GM18861 (cell line): ENCODE measurements at regions not wholly inside any gene's neighbourhood (a gene's known extent, or its start where the extent isn't known, plus 50 kb on each side); places are given as distances from the start of the nearest gene placed in this dataset.

Experiments
- ATAC-seq: cut with Tn5 transposase; IDR thresholded peaks from one replicate; pipeline ENCODE4 v1.9.1; 2021; ENCODE audit not compliant: unreplicated experiment

GRCh38 chr7:136807598-136807997 lies 60.9 kb upstream of the CHRM2 start:
- no peak for ATAC-seq

GRCh38 chr7:136803028-136803427 lies 65.4 kb upstream of the CHRM2 start:
- no peak for ATAC-seq

GRCh38 chr7:136783934-136784333 lies 84.5 kb upstream of the CHRM2 start:
- ATAC-seq: no peak

GRCh38 chr7:136741941-136742340 lies 126.5 kb upstream of the CHRM2 start:
- no peak for ATAC-seq

- ATAC-seq: no peak
These were observed 139.5 kb upstream of the CHRM2 start for GRCh38 chr7:136728945-136729344.

- no peak for ATAC-seq
These were observed 142.0 kb upstream of the CHRM2 start for GRCh38 chr7:136726460-136726859.

GRCh38 chr7:136717910-136718557 lies 150.4 kb upstream of the CHRM2 start:
- no peak for ATAC-seq

- no peak for ATAC-seq
These were observed 154.4 kb upstream of the CHRM2 start for GRCh38 chr7:136714062-136714461.

- ATAC-seq: no peak
These were observed 157.7 kb upstream of the CHRM2 start for GRCh38 chr7:136710751-136711150.

GRCh38 chr7:136709876-136710275 lies 158.6 kb upstream of the CHRM2 start:
- ATAC-seq: no peak

- no peak for ATAC-seq
These were observed 165.5 kb upstream of the CHRM2 start for GRCh38 chr7:136702913-136703312.

GRCh38 chr7:136698977-136699376 lies 169.5 kb upstream of the CHRM2 start:
- ATAC-seq: no peak

- no peak for ATAC-seq
These were observed 170.2 kb upstream of the CHRM2 start for GRCh38 chr7:136698231-136698630.

- no peak for ATAC-seq
These were observed 171.2 kb upstream of the CHRM2 start for GRCh38 chr7:136697271-136697670.

- ATAC-seq: no peak
These were observed 175.0 kb upstream of the CHRM2 start for GRCh38 chr7:136693166-136694119.

GRCh38 chr7:136692221-136692620 lies 176.2 kb upstream of the CHRM2 start:
- no peak for ATAC-seq

- no peak for ATAC-seq
These were observed 179.9 kb upstream of the CHRM2 start for GRCh38 chr7:136688601-136689000.

GRCh38 chr7:136687693-136688322 lies 180.6 kb upstream of the CHRM2 start:
- ATAC-seq: peak; percentile 62

- no peak for ATAC-seq
These were observed 182.8 kb upstream of the CHRM2 start for GRCh38 chr7:136685501-136686173.

- ATAC-seq: no peak
These were observed 190.7 kb upstream of the CHRM2 start for GRCh38 chr7:136677471-136678365.
